ENCODE measurements at regions not wholly inside any gene's neighbourhood (a gene's known extent, or its start where the extent isn't known, plus 50 kb on each side); places are given as distances from the start of the nearest gene placed in this dataset.
"Not testable (repeated sequence)": the region's sequence is repeated elsewhere in the genome, so short reads cannot be mapped to it uniquely, and the experiment has no call there.

- no peak for DNase-seq
Observed at GRCh38 chrX:3435057-3435456, 88.6 kb upstream of the MXRA5 start.

DNA sequence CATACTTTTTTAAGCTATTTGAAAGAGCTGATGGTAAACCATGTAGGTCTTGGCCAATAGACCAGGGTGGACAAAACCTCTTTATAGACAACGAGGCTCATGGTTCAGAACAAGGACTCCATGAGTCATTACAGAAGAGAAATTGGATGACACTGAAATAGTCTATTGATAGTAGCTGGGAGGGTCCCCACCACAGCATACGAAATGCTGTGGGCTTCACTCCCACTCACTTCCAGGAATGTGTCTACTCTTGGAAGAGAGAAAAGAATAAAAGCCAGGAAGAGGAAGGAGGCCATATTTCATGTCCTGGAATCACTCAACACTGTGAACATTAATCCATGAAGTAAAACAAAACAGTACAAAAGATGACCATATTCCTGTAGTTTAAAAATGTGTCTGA, 82.3 kb upstream of the MXRA5 start:
- no peak for DNase-seq

- no peak for DNase-seq
Observed at GRCh38 chrX:3426552-3426951, 80.1 kb upstream of the MXRA5 start.

GRCh38 chrX:3425031-3425430, 78.6 kb upstream of the MXRA5 start:
- DNase-seq: no peak

DNA sequence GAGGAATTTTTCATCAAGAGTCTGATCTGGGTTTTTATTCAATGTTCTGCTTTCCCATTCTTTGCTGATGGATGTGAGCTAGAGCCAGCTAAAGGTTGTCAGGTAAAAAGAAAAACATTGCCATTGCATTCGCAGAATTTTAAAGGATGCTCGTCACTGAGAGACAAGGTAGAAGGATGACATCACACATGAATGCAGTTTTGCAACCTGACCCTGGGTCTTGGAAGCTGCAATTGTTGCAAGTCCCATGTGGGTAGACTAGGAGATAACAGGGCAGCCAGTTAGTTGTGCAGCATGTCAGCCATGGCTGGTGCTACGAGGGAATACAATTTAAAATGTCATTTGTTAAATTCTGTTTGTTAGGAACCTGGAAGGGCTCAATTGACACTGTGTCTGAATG, 73.9 kb upstream of the MXRA5 start:
- no peak for DNase-seq

GRCh38 chrX:3415011-3415410, 68.6 kb upstream of the MXRA5 start:
- DNase-seq: no peak

DNA sequence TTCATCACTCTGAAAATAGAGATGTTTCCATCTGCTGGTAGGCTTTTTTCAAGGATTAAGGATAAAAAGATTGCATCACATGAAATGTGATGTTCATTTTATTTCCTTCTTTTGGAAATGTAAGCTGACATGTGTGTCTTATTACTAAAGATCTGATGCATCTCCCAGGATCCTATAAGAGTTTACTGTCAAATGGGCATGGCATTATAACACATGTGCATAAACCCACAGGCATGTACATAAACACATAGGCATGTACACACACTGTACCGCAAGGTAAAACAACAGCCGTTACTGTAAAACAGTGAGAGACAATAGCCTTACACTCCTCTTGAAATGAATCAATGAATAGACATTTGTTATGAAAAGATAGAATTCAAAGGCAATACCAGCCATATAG, 65.2 kb upstream of the MXRA5 start:
- not testable (repeated sequence) for DNase-seq

DNA sequence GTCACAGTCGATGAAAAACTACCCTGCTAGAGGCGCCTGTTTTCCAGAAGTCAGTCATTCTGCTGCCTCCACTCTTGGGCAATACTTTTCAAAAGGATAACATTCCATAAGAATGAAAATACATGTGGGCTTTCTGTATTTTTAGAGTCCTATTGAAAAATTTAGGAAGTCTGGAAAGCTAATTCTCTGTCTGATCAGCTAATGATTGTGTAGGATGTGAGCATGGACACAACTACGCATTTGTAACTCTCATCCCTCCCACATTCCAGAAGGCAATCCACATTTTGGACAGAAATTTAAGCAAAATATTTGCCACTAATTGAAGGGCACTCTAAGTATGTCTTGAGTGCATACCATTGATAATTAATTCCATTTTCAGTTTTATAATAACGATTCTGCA, 63.5 kb upstream of the MXRA5 start:
- DNase-seq: not testable (repeated sequence)

GRCh38 chrX:3407781-3408180, 61.3 kb upstream of the MXRA5 start:
- no peak for DNase-seq

GRCh38 chrX:3407121-3407520, 60.7 kb upstream of the MXRA5 start:
- DNase-seq: no peak

- DNase-seq: no peak
Observed at GRCh38 chrX:3403748-3404147, 57.3 kb upstream of the MXRA5 start.

All from NCI-H1092 treated with DMSO at 0.1 percent for 48 hours (cell line).